Central memory CD8-positive, alpha-beta T cell (primary cell): ENCODE measurements at regions not wholly inside any gene's neighbourhood (a gene's known extent, or its start where the extent isn't known, plus 50 kb on each side); places are given as distances from the start of the nearest gene placed in this dataset.

Experiments
- ATAC-seq: fragments of 150-1000 bp; cut with Tn5 transposase; replicated peaks from 2 replicates; pipeline ENCODE4 v1.10.0; 2022; ENCODE audit warnings: mild to moderate bottlenecking, moderate FRiP score, moderate number of reproducible peaks; ENCODE audit not compliant: poor library complexity, severe bottlenecking; ENCODE audit errors: extremely low read depth
- DNase-seq, 2 donors: peaks; one replicate each; pipeline ENCODE4 v3.0.0; 2021; ENCODE audit warnings: low spot score in 2 of 2
- H3K27ac Mint-ChIP-seq: one replicate; pipeline ENCODE4 v1.8.0; 2022; ENCODE audit warnings: low read depth, mild to moderate bottlenecking, moderate library complexity, mixed read lengths
- H3K27me3 Mint-ChIP-seq: one replicate; pipeline ENCODE4 v1.8.0; 2022; ENCODE audit warnings: mixed read lengths
- H3K36me3 Mint-ChIP-seq: one replicate; pipeline ENCODE4 v1.8.0; 2022; ENCODE audit warnings: mild to moderate bottlenecking, moderate library complexity, mixed read lengths; ENCODE audit not compliant: insufficient read depth
- H3K4me1 Mint-ChIP-seq: one replicate; pipeline ENCODE4 v1.8.0; 2022; ENCODE audit warnings: mixed read lengths
- H3K4me3 Mint-ChIP-seq: one replicate; pipeline ENCODE4 v1.8.0; 2022; ENCODE audit warnings: mild to moderate bottlenecking, moderate library complexity, mixed read lengths
- H3K9me3 Mint-ChIP-seq: one replicate; pipeline ENCODE4 v1.8.0; 2022; ENCODE audit warnings: mixed read lengths

DNA sequence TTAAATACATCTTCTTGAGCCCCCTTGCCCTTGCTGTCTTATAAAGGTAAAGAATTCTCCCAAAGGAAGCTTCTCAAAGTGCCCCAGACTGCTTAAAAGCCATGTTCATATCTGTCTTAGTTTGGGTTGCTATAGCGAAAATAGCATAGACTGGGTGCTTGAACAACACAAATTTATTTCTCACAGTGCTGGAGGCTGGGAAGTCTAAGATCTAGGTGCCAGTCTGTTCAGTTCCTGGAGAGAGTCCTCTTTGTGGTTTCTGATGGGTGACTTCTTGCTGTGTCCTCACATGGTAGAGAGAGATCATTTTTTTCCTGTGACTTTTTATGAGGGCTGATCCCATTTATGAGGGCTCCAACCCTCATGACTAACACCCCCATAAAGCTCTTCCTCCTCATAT is 486.7 kb upstream of the ADAMTS16 start:
- no peak for ATAC-seq
- Mint-ChIP-seq H3K27ac (no peak overlapping the region), H3K36me3 (no peaks in the 10 kb centered on the region), H3K4me1 (no peaks in the 10 kb centered on the region), H3K9me3 (peaks cover 31% of the 10 kb centered on the region), H3K27me3 (no peaks in the 10 kb centered on the region), H3K4me3 (no peak overlapping the region)
- no peak for DNase-seq

GRCh38 chr5:4659851-4660250 is 480.3 kb upstream of the ADAMTS16 start:
- Mint-ChIP-seq H3K4me3 (no peak overlapping the region), H3K27me3 (no peaks in the 10 kb centered on the region), H3K36me3 (no peaks in the 10 kb centered on the region), H3K27ac (no peak overlapping the region), H3K9me3 (peaks cover 30% of the 10 kb centered on the region), H3K4me1 (no peaks in the 10 kb centered on the region)
- ATAC-seq: no peak
- no peak for DNase-seq

DNA sequence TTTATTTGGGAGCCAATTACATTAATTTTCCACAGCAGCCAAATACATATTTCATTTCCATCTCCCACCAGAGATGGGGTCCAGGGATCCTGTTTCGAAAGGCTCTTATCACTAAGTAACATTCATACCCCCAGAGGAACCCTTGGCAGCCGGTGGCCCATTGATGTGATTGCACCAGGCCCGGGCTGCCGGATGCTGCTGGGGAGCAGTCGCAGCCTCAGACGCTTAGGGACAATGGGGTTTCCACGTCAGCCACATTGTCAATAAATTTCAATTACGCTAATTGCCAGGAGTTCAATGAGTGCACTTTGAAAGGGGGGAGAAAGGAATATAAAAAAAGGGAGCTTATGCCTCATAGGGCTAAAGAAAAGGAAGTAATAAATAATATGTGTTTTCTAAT is 478.8 kb upstream of the ADAMTS16 start:
- Mint-ChIP-seq H3K27ac (no peak overlapping the region), H3K36me3 (no peaks in the 10 kb centered on the region), H3K9me3 (peaks cover 29% of the 10 kb centered on the region), H3K27me3 (no peaks in the 10 kb centered on the region), H3K4me1 (no peaks in the 10 kb centered on the region), H3K4me3 (no peak overlapping the region)
- no peak for DNase-seq
- no peak for ATAC-seq

DNA sequence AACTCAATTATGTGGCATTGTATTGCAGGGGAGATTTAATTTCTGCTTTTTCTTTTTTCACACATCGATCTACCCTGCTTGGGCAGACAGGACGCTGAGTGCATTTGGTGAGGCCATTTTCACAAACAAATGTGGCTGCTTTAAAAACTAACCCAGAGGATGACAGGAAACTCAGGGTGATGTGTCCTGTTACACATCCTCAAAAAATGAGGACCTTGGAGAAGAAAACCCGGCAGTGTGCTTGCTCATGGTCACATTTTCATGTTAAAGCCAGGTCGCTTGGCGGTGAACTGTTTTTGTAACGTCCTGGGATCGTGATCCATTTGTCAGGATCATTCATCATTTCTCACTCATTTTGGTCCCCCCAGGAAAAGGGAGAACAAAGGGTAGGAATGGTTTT is 478.3 kb upstream of the ADAMTS16 start:
- no peaks in the 10 kb centered on the region for H3K4me1 Mint-ChIP-seq
- ATAC-seq: no peak

DNA sequence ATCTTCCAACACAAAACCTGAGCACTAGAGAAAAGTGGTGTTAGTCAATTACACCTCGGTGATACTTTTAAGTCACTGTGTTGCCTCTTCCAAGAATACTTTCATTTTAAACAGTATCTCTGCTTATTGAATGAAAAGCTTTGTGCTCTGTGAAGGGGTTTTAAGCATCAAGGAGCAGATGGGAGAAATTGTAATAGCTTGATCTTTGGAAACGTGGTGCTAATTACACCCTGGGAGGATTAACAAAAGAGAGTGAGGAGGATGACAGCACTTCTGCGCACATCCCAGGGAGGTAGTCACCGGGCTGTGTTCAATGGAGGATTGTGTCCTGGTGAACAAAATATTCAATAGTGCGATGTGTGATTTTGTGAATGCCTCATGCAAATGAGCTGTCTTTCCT is 477.4 kb upstream of the ADAMTS16 start:
- H3K4me1 Mint-ChIP-seq: no peaks in the 10 kb centered on the region

More for the DNA sequence above, 478.3 kb upstream of the ADAMTS16 start:
- Mint-ChIP-seq H3K9me3 (peaks cover 24% of the 10 kb centered on the region), H3K27ac (no peak overlapping the region), H3K4me3 (no peak overlapping the region), H3K27me3 (no peaks in the 10 kb centered on the region), H3K36me3 (no peaks in the 10 kb centered on the region)
- no peak for DNase-seq

DNA sequence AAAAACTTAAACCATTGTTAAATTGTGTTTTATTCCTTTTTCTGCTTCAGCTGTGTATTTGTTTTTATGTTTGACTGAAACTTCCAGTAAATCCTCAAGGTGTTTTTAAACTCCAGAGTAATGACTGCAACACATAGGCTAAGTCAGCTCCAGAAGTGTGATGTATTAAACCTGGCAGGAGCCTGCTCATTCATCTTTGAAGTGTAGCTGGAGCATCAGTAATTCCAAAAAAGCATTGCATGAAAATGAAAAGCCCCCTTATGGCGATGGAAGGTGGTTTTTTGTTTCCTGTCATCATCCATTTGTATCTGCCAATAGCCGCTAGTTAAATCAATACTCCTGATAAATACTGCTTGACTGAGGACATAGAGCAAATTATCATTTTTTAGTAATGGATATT is 474.2 kb upstream of the ADAMTS16 start:
- DNase-seq: no peak
- no peaks in the 10 kb centered on the region for H3K36me3 Mint-ChIP-seq
- ATAC-seq: no peak
- H3K4me3 Mint-ChIP-seq: no peak overlapping the region
- H3K4me1 Mint-ChIP-seq: no peaks in the 10 kb centered on the region
- peaks cover 22% of the 10 kb centered on the region for H3K9me3 Mint-ChIP-seq
- H3K27ac Mint-ChIP-seq: no peak overlapping the region
- no peaks in the 10 kb centered on the region for H3K27me3 Mint-ChIP-seq

More for the DNA sequence above, 477.4 kb upstream of the ADAMTS16 start:
- H3K27me3 Mint-ChIP-seq: no peaks in the 10 kb centered on the region
- no peak for ATAC-seq
- no peak overlapping the region for H3K4me3 Mint-ChIP-seq
- no peak for DNase-seq
- no peaks in the 10 kb centered on the region for H3K36me3 Mint-ChIP-seq
- no peak overlapping the region for H3K27ac Mint-ChIP-seq
- H3K9me3 Mint-ChIP-seq: peaks cover 31% of the 10 kb centered on the region

DNA sequence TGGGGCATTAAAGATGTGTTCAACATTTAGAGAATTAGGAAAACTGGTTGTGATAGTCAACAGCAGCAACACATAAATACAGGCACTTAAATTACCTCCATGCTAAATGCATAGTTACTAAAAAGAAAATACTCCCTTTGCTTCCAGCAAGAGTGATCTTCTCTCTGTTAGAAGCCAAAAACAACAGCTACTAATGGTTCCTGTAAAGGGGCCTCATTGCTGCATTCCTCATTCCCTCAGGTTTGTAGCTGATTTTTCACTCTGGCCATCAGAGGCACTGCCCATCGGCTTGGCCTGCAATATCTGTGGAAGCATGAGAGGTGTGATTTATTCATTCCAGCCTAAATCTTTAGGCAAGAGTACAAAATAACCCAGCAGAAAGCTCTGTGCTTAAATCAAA is 466.0 kb upstream of the ADAMTS16 start:
- Mint-ChIP-seq H3K27ac (no peak overlapping the region), H3K4me3 (no peak overlapping the region), H3K4me1 (no peaks in the 10 kb centered on the region), H3K36me3 (no peaks in the 10 kb centered on the region), H3K27me3 (no peaks in the 10 kb centered on the region), H3K9me3 (peaks cover 21% of the 10 kb centered on the region)
- DNase-seq (no peak), ATAC-seq (no peak)

DNA sequence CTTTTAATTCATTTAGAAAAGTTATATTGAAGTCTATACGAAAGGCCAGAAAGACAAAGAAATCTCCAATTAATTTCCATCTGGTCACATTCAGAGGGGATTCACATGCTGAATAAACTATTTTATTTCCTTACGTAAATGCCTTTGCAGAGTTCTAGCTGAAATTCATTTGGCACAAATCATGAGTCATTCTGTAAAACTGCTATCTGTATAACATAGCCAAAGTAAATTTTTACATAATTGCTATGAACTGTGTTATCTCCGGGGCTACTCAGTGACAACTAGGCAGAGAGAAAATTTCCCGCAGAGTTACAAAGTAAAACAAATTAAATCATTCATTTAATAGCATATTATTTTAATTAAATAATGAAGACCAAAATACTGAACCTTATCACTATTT is 463.2 kb upstream of the ADAMTS16 start:
- Mint-ChIP-seq H3K9me3 (peaks cover 20% of the 10 kb centered on the region), H3K27me3 (no peaks in the 10 kb centered on the region), H3K4me1 (no peaks in the 10 kb centered on the region), H3K27ac (no peak overlapping the region), H3K4me3 (no peak overlapping the region), H3K36me3 (no peaks in the 10 kb centered on the region)
- no peak for ATAC-seq
- DNase-seq: no peak

DNA sequence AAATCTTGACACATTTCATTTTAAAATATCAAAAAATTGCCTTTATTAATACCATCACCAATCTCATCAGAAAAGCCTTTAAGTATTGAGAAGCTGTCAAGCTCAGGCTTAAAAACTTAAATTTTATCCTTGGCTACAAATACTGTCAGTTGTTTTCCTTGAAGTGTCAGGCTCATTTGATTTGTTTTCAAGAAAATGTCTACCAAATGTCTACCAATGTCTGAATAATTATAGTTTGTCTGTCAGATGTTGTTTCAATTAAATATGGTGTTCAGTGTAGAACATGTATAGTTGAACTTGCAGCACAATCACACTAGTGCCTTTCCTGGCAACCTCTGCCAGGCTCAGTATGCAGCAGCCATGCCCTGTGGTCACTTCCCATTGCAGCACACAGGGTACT is 455.2 kb upstream of the ADAMTS16 start:
- no peaks in the 10 kb centered on the region for H3K27me3 Mint-ChIP-seq
- H3K4me1 Mint-ChIP-seq: no peaks in the 10 kb centered on the region
- no peak for ATAC-seq
- DNase-seq: no peak
- no peak overlapping the region for H3K4me3 Mint-ChIP-seq
- peaks cover 11% of the 10 kb centered on the region for H3K9me3 Mint-ChIP-seq
- no peaks in the 10 kb centered on the region for H3K36me3 Mint-ChIP-seq
- H3K27ac Mint-ChIP-seq: no peak overlapping the region

DNA sequence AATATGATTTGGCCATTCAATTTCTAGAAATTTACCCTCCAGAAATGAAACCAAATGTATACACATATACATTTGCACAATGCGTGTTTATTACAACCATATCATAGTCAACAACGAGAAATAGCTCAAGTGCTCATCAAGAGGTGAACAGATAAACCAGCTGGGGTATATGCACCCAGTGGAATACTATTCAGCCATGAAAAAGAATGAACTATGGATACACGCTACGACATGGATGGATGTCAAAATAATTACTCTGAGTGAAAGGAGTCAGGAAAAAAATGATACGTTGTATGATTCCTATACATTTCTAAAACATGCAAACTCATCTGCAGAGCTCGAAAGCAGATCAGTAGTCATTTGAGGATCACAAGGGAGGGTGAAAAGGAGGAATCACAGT is 441.5 kb upstream of the ADAMTS16 start:
- Mint-ChIP-seq H3K4me3 (no peak overlapping the region), H3K4me1 (no peaks in the 10 kb centered on the region), H3K27ac (no peak overlapping the region), H3K9me3 (peaks cover 14% of the 10 kb centered on the region), H3K27me3 (no peaks in the 10 kb centered on the region), H3K36me3 (peaks cover 1% of the 10 kb centered on the region)
- no peak for DNase-seq
- no peak for ATAC-seq

DNA sequence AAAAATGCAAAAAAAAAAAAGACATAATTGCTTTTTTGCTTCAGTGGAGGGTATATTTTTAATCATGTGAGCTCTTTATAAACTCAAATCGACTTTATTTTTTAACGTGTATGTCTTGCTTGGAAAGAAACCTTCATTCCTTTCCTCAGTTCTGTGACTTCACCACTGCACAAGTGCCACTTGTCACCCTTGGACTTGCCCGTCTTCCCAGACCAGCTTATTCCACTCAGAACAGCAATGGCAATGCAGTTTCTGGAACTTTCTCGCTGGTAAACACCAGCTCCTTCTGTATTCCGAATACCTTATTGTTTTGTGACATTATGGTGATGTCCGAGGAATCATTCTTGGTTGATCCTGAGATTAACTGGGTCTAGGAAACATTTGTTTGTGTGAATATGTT is 440.5 kb upstream of the ADAMTS16 start:
- no peak overlapping the region for H3K4me3 Mint-ChIP-seq
- H3K4me1 Mint-ChIP-seq: no peaks in the 10 kb centered on the region
- no peaks in the 10 kb centered on the region for H3K27me3 Mint-ChIP-seq
- H3K36me3 Mint-ChIP-seq: peaks cover 1% of the 10 kb centered on the region
- H3K9me3 Mint-ChIP-seq: peaks cover 14% of the 10 kb centered on the region
- no peak for DNase-seq
- no peak for ATAC-seq
- H3K27ac Mint-ChIP-seq: no peak overlapping the region

GRCh38 chr5:4700069-4700468 is 440.1 kb upstream of the ADAMTS16 start:
- Mint-ChIP-seq H3K27ac (no peak overlapping the region), H3K9me3 (peaks cover 14% of the 10 kb centered on the region), H3K4me1 (no peaks in the 10 kb centered on the region), H3K4me3 (no peak overlapping the region), H3K27me3 (no peaks in the 10 kb centered on the region), H3K36me3 (peaks cover 1% of the 10 kb centered on the region)
- ATAC-seq (no peak), DNase-seq (no peak)

GRCh38 chr5:4700871-4701270 is 439.3 kb upstream of the ADAMTS16 start:
- DNase-seq (no peak), ATAC-seq (no peak)
- H3K4me3 Mint-ChIP-seq: no peak overlapping the region
- H3K36me3 Mint-ChIP-seq: peaks cover 1% of the 10 kb centered on the region
- H3K4me1 Mint-ChIP-seq: no peaks in the 10 kb centered on the region
- H3K27ac Mint-ChIP-seq: no peak overlapping the region
- no peaks in the 10 kb centered on the region for H3K27me3 Mint-ChIP-seq
- H3K9me3 Mint-ChIP-seq: peaks cover 19% of the 10 kb centered on the region

DNA sequence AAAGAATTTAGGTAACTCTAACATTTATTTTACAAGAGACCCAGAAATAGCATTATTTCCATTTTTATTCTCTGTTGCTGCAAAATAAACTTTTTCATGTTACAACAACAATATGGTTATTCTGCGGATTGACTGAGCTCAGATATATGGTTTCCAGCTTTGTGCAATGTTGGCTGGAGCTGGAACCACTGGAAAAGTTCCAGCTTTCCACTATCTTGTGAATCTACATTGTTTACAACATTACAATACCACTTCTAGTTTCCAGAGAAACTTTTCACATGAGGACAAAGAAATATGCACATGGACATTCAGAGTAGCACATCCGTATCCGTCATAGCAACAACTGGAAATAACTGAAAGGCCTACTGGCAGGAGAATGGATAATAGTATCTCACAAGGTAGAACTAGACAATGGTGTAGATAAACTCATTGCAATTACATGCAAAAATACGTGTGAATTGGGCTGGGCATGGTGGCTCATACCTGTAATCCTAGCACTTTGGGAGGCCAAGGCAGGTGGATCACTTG is 436.1 kb upstream of the ADAMTS16 start:
- Mint-ChIP-seq H3K9me3 (peaks cover 24% of the 10 kb centered on the region), H3K27me3 (no peaks in the 10 kb centered on the region), H3K36me3 (no peaks in the 10 kb centered on the region), H3K4me3 (no peak overlapping the region), H3K27ac (no peak overlapping the region), H3K4me1 (no peaks in the 10 kb centered on the region)
- ATAC-seq: no peak
- no peak for DNase-seq
